ENCODE measurements at regions not wholly inside any gene's neighbourhood (a gene's known extent, or its start where the extent isn't known, plus 50 kb on each side); places are given as distances from the start of the nearest gene placed in this dataset.

DNA sequence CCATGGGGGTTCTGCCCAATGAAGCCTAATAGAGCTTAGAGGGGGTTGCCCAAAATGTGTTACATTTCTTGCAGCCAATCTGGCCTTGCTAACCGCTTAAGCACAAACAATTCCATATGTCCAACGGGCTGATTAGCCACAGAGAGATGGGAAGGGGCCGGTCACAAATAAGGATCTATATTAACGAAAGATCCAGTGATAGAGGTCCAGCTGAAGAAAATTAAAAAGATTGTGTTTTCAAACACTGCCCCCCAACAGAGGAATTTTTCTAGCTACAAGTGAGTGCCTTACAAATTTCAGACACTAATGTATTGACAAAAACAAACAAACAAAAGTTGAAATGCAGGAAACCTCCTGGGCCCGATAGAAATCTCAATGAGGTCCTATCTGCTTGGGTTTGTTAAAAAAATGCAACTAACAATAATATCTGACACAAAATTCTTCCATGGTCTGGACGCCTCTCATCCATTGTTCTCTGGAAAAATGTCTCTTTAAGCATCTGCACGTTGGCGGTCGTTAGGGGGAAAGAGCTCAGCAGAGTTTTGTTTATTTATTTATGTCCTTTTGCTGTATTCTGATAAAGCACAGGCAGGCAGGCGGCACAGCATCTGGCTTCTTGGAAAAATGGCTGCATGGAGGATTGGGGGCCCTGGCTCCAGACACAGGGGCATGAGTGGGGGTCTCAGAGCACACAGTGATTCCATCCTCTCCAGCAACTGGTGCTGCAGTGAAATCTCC is 402.0 kb downstream of the RPS24 start:
- TF ChIP-seq, protein P1, sequence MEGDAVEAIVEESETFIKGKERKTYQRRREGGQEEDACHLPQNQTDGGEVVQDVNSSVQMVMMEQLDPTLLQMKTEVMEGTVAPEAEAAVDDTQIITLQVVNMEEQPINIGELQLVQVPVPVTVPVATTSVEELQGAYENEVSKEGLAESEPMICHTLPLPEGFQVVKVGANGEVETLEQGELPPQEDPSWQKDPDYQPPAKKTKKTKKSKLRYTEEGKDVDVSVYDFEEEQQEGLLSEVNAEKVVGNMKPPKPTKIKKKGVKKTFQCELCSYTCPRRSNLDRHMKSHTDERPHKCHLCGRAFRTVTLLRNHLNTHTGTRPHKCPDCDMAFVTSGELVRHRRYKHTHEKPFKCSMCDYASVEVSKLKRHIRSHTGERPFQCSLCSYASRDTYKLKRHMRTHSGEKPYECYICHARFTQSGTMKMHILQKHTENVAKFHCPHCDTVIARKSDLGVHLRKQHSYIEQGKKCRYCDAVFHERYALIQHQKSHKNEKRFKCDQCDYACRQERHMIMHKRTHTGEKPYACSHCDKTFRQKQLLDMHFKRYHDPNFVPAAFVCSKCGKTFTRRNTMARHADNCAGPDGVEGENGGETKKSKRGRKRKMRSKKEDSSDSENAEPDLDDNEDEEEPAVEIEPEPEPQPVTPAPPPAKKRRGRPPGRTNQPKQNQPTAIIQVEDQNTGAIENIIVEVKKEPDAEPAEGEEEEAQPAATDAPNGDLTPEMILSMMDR (IDR thresholded peaks at IDR 0.05; ENCODE audit: borderline replicate concordance), result no peak
- Histone ChIP-seq H3K27ac (replicated peaks) (no peak overlapping the region), H3K36me3 (no peaks in the 10 kb centered on the region), H3K4me3 (no peak overlapping the region), H3K27me3 (ENCODE audit: low read depth) (no peaks in the 10 kb centered on the region), H3K4me1 (peaks cover 51% of the 10 kb centered on the region), H3K9me3 (replicated peaks) (no peaks in the 10 kb centered on the region)
- intact Hi-C loops (cut with micrococcal nuclease), result no loop called here
- no peak for DNase-seq

DNA sequence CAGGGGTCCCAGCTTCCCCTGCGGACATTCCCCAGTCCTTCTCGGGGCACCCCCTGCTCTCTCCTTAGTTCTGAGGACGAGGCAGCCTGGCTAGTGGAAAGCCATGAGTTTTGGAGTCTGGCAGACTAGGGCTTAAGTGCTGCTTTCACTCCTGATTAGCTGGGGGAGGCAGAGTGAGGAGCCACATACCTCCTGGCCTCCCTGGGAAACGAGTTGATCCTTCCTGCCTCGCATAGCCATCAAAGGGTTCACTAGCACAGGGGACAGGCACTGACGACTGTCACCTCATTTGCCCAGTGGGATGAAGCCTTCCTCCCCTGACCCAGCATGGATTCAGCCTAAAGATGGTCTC is 402.5 kb downstream of the RPS24 start:
- Histone ChIP-seq H3K4me1 (peaks cover 51% of the 10 kb centered on the region), H3K4me3 (no peak overlapping the region), H3K27me3 (ENCODE audit: low read depth) (no peaks in the 10 kb centered on the region), H3K36me3 (no peaks in the 10 kb centered on the region), H3K9me3 (replicated peaks) (no peaks in the 10 kb centered on the region), H3K27ac (replicated peaks) (no peak overlapping the region)
- TF ChIP-seq, protein P1 (IDR thresholded peaks at IDR 0.05; ENCODE audit: borderline replicate concordance), result no peak
- DNase-seq, result no peak
- intact Hi-C loops (cut with micrococcal nuclease), result no loop called here

DNA sequence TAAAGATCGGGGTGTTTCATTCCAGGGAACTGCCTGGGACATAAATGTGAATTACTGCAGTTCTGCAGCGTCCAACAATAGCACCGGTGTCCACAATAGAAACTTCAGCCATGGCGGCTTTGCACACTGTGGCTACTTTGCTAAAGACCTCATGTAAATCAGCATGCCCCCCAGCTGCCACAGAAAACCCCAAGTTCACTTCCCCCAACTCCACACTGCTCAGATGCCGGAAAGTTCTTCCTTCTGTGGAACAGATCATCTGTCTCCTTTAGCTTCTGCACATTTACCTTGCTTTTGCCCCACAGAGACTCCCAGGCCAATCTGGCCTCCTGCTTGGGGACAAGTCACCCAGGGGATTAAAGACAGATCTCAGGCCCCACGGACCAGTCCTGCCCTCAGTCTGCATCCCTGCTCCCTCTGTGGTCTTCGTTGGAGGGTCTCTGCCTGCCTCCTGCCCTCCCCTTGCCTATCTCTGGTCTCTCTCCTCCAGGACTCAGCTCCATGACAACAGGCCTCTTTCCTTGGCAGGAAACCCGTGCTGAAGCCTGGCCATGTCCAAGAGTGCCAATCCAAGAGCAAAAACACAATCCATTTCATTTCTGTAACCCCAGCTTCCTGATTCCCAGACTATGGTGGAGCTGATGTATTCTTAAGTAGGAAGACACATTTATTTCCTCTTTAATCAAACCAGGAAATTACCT is 403.2 kb downstream of the RPS24 start:
- no peaks in the 10 kb centered on the region for H3K9me3 ChIP-seq (replicated peaks)
- peaks cover 51% of the 10 kb centered on the region for H3K4me1 ChIP-seq
- H3K36me3 ChIP-seq, result no peaks in the 10 kb centered on the region
- intact Hi-C loops (cut with micrococcal nuclease), result no loop called here
- H3K4me3 ChIP-seq, result no peak overlapping the region
- TF ChIP-seq, protein P1 (IDR thresholded peaks at IDR 0.05; ENCODE audit: borderline replicate concordance), result no peak
- H3K27me3 ChIP-seq (ENCODE audit: low read depth), result no peaks in the 10 kb centered on the region
- no peak overlapping the region for H3K27ac ChIP-seq (replicated peaks)
- no peak for DNase-seq

DNA sequence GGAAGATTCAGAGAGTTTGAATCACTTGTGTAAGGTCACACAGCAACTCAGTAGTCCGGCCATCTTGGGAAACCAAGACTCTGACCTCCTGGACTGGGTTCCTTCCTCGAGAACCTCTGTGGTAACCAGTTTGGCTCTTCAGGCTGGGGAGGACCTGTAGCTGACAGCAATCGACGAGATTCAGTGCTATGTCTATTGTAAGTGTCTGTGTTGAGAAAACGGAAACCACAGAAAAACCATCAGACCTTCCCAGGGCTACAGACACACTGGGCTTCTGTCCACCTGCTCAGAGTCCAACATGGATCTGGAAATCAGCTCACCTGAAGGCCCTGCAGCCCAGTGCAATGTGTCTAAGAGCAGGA is 403.7 kb downstream of the RPS24 start:
- TF ChIP-seq, protein P1 (IDR thresholded peaks at IDR 0.05; ENCODE audit: borderline replicate concordance), result no peak
- Histone ChIP-seq H3K27ac (replicated peaks) (no peak overlapping the region), H3K9me3 (replicated peaks) (no peaks in the 10 kb centered on the region), H3K36me3 (no peaks in the 10 kb centered on the region), H3K4me1 (peaks cover 48% of the 10 kb centered on the region), H3K27me3 (ENCODE audit: low read depth) (no peaks in the 10 kb centered on the region), H3K4me3 (no peak overlapping the region)
- no peak for DNase-seq
- intact Hi-C loops (cut with micrococcal nuclease), result no loop called here

DNA sequence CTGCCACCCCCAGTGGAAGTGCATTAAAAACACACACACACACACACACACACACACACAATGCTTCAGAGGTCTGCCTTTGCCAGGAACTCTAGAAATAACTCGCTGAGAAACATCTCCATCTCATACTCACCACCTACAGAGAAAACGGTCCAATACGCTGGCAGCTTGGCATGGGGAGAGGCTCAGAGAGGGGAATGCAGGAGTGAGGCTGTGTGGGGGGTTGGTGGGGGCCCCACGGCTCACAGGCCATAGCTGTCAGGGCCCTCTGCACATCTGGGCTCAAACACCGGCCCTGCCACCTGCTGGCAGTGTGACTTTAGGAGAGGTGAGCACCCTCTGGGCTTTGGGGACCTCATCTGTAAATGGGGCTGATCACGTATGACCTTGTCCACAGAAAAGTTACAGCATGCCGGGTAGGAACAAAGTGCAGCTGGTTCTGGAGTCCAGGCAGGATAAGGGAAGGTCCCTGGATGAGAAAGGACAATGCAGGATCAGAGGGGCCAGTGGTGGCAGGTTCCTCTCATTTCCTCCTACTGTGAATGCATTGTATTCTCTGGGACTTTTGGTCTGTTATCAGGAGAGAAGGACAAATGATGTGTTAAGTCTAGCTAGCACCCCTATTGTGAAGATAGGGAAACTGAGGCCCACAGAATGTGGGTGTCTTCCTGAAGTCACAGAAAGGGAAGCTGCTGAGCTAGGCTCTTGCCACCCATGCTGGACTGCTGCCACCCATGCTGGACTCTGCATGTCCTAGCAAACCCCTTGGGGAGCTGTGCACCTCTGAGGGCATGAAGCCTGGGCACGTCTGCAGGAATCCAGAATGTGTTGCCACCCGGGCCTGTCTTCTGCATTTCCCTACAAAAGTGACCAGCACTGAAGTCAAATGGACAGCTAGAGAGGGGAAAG is 404.6 kb downstream of the RPS24 start:
- TF ChIP-seq, protein P1 (IDR thresholded peaks at IDR 0.05; ENCODE audit: borderline replicate concordance), result peak; percentile 30
- intact Hi-C loops (cut with micrococcal nuclease), result no loop called here

More for the DNA sequence above, 404.6 kb downstream of the RPS24 start:
- Histone ChIP-seq H3K27me3 (ENCODE audit: low read depth) (no peaks in the 10 kb centered on the region), H3K9me3 (replicated peaks) (no peaks in the 10 kb centered on the region), H3K36me3 (no peaks in the 10 kb centered on the region), H3K4me1 (peaks cover 40% of the 10 kb centered on the region), H3K27ac (replicated peaks) (no peak overlapping the region), H3K4me3 (no peak overlapping the region)
- no peak for DNase-seq
